K562 (cell line): ENCODE measurements at regions not wholly inside any gene's neighbourhood (a gene's known extent, or its start where the extent isn't known, plus 50 kb on each side); places are given as distances from the start of the nearest gene placed in this dataset.

Experiments
- ATAC-seq: fragments of 200-7000 bp; cut with Tn5 transposase; 3 replicates; pipeline ENCODE4 v1.9.1; 2020; ENCODE audit warnings: moderate library complexity
- BruUV-seq: library from RNA; stranded (reverse); fragments of 400-500 nt; replicated peaks from 2 replicates; lab custom pipeline; 2021; lab: Mats Ljungman, UMichigan
- CTCF ChIA-PET: fragments of 300-600 bp; formaldehyde crosslinking; extraction: SDS; loops from one replicate; lab custom pipeline; 2021; ENCODE audit warnings: low intra/inter-chr PET ratio; lab: Yijun Ruan, JAX
- POLR2A ChIA-PET: fragments of 300-600, 350-650 bp; sonication (Branson Sonifier 250); formaldehyde crosslinking; extraction: SDS; loops from one replicate; lab custom pipeline; 2021; ENCODE audit warnings: antibody characterized with exemption, inconsistent platforms; lab: Yijun Ruan, JAX
- DNase-seq, 4 experiments: peaks; one replicate each; pipeline versions ENCODE4 v3.0.0 to v3.0.0-alpha.2; 2011 to 2018; ENCODE audit warnings: low spot score in 3 of 4, mixed read lengths in 3 of 4; ENCODE audit errors: extremely low read depth in 1 of 4
- FAIRE-seq: peaks from 2 replicates; lab custom pipeline; 2011; peaks lifted over from hg19 to GRCh38; lab: Jason Lieb, UNC
- H2AFZ ChIP-seq: 2 replicates; pipeline ENCODE4 v1.6.0; 2011; ENCODE audit warnings: low read depth, low read length, control low read depth, inconsistent platforms
- H3K27ac ChIP-seq: fragments of 200-600 bp; 3 replicates; pipeline ENCODE4 v1.8.0; 2011; ENCODE audit warnings: low read depth, mild to moderate bottlenecking, control low read depth, inconsistent platforms, low read length, moderate library complexity, mixed read lengths; ENCODE audit errors: extremely low read depth
- H3K27me3 ChIP-seq, 2 experiments: fragments of 300-600 bp in 1 of 2; 2 replicates in 1 of 2; 3 replicates in 1 of 2; pipeline versions ENCODE4 v1.6.0 to v1.8.0; 2011; ENCODE audit warnings: inconsistent platforms in 2 of 2, low read length in 2 of 2, mild to moderate bottlenecking in 1 of 2, mixed read lengths in 1 of 2, moderate library complexity in 1 of 2; ENCODE audit not compliant: control insufficient read depth in 2 of 2, insufficient read depth in 2 of 2
- H3K36me3 ChIP-seq: fragments of 300-600 bp; 3 replicates; pipeline ENCODE4 v1.8.0; 2011; ENCODE audit warnings: mild to moderate bottlenecking, low read length, inconsistent platforms; ENCODE audit not compliant: control insufficient read depth, insufficient read depth
- H3K4me1 ChIP-seq, 2 experiments: fragments of 200-600 bp in 1 of 2; replicated peaks in 1 of 2; 2 replicates in 1 of 2; 3 replicates in 1 of 2; pipeline versions ENCODE4 v1.5.1 to v1.8.0; 2011; ENCODE audit warnings: inconsistent platforms in 2 of 2, low read length in 2 of 2, mild to moderate bottlenecking in 1 of 2, mixed read lengths in 1 of 2, moderate library complexity in 1 of 2; ENCODE audit not compliant: control insufficient read depth in 2 of 2, insufficient read depth in 2 of 2
- H3K4me2 ChIP-seq: 2 replicates; pipeline ENCODE4 v1.6.1; 2011; ENCODE audit warnings: low read length, control low read depth, inconsistent platforms, mixed read lengths; ENCODE audit not compliant: insufficient read depth
- H3K4me3 ChIP-seq: fragments of 200-600 bp; sonication (generic), shearing (Covaris generic); 2 replicates; pipeline ENCODE4 v1.5.1; 2016; ENCODE audit warnings: control low read depth, inconsistent platforms
- H3K79me2 ChIP-seq: fragments of 200-600 bp; 3 replicates; pipeline ENCODE4 v1.8.0; 2011; ENCODE audit warnings: low read length, inconsistent platforms; ENCODE audit not compliant: control insufficient read depth, insufficient read depth
- H3K9ac ChIP-seq, 2 experiments: 2 replicates each; pipeline versions ENCODE4 v1.6.0 to v1.6.1; 2011; ENCODE audit warnings: low read depth in 2 of 2, low read length in 2 of 2, control low read depth in 1 of 2, inconsistent platforms in 1 of 2, mild to moderate bottlenecking in 1 of 2, mixed read lengths in 1 of 2; ENCODE audit not compliant: insufficient read depth in 1 of 2
- H3K9me1 ChIP-seq: one replicate; pipeline ENCODE4 v1.6.0; 2011; ENCODE audit warnings: inconsistent platforms, mild to moderate bottlenecking, low read length, moderate library complexity; ENCODE audit not compliant: control insufficient read depth, insufficient read depth
- H3K9me3 ChIP-seq: replicated peaks from 2 replicates; pipeline ENCODE4 v1.5.1; 2011; ENCODE audit warnings: low read depth, low read length, inconsistent platforms; ENCODE audit not compliant: control insufficient read depth, insufficient read depth
- H4K20me1 ChIP-seq: replicated peaks from 2 replicates; pipeline ENCODE4 v1.6.1; 2011; ENCODE audit warnings: low read length, inconsistent platforms, mixed read lengths; ENCODE audit not compliant: control insufficient read depth, insufficient read depth
- MAFG ChIP-seq: fragments of 450-650 bp; conservative IDR thresholded peaks from 2 replicates; pipeline ENCODE4 v1.6.1; 2016; ENCODE audit warnings: missing genetic modification characterization, missing compliant biosample characterization
- MAZ ChIP-seq, 2 experiments: fragments of 450-650 bp in 1 of 2; sonication (generic) in 1 of 2; formaldehyde crosslinking; IDR thresholded peaks in 1 of 2; conservative IDR thresholded peaks in 1 of 2; 2 replicates each; pipeline versions ENCODE4 v1.4.0 to v1.5.0; 2020; ENCODE audit warnings: mild to moderate bottlenecking in 1 of 2, missing genetic modification reagents in 1 of 2
- NFE2 ChIP-seq: IDR thresholded peaks from 2 replicates; pipeline ENCODE4 v1.6.1; 2014; ENCODE audit warnings: antibody characterized with exemption, low read depth
- WGBS: fragments of 100-300 bp; shearing (Covaris generic); methylation state at CpG from one replicate; pipeline ENCODE4 v1.1.6; 2016; ENCODE audit warnings: low coverage, mixed read lengths; ENCODE audit not compliant: insufficient coverage; ENCODE audit errors: missing lambda C conversion rate; 5-methylcytosine and 5-hydroxymethylcytosine counted together
- in situ Hi-C: fragments of 300-500 bp; cut with MboI; formaldehyde crosslinking; loops from 4 replicates; pipeline ENCODE4 v1.15.0; 2018; ENCODE audit warnings: inconsistent platforms, mixed read lengths
- intact Hi-C: fragments of 100-400 bp; cut with micrococcal nuclease; formaldehyde crosslinking; loops from 2 replicates; pipeline ENCODE4 v1.14.2; 2022
- TF ChIP-seq, protein P1 (sequence below): fragments of 450-650 bp; IDR thresholded peaks from 2 replicates; pipeline ENCODE4 v1.6.1; 2014; ENCODE audit warnings: low read depth, mild to moderate bottlenecking, moderate library complexity, borderline replicate concordance

- BruUV-seq: no TSS peak
- no peaks in the 10 kb centered on the region for H3K9me3 ChIP-seq
- no peak for TF ChIP-seq MAZ (CRISPR knock-in tag; conservative IDR thresholded peaks at IDR 0.05 in 1 of 2, IDR thresholded peaks at IDR 0.05 in 1 of 2)
- 0 out of 2 replicates have a peak, but pooled peaks have one; percentile 39 for TF ChIP-seq NFE2
- 0 out of 2 replicates have a peak, but pooled peaks have one; percentile 30 for TF ChIP-seq MAFG (tag)
- TF ChIP-seq, protein P1, sequence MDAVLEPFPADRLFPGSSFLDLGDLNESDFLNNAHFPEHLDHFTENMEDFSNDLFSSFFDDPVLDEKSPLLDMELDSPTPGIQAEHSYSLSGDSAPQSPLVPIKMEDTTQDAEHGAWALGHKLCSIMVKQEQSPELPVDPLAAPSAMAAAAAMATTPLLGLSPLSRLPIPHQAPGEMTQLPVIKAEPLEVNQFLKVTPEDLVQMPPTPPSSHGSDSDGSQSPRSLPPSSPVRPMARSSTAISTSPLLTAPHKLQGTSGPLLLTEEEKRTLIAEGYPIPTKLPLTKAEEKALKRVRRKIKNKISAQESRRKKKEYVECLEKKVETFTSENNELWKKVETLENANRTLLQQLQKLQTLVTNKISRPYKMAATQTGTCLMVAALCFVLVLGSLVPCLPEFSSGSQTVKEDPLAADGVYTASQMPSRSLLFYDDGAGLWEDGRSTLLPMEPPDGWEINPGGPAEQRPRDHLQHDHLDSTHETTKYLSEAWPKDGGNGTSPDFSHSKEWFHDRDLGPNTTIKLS: no peak
- TF ChIP-seq, all 486 proteins: peak for 2
- Histone ChIP-seq H3K4me3 (no peak overlapping the region), H3K36me3 (no peaks in the 10 kb centered on the region), H3K27ac (no peak overlapping the region), H3K4me1 (no peaks in the 10 kb centered on the region), H4K20me1 (no peaks in the 10 kb centered on the region; the same call in 1 of the 2 replicates), H3K27me3 (peaks cover 3 to 42% of the 10 kb centered on the region in 2 experiments; a peak in 4 of 5 replicates), H2AFZ (no peak overlapping the region), H3K4me2 (no peak overlapping the region), H3K79me2 (no peaks in the 10 kb centered on the region), H3K9ac (no peak overlapping the region), H3K9me1 (no peaks in the 10 kb centered on the region)
- ATAC-seq (no peak), DNase-seq (no peak), FAIRE-seq (no peak)
- ChIA-PET POLR2A (interaction anchor here (0.7 kb wide), 1 partner anchor 41 kb away, joined by 3 read pairs; no protein-coding TSS in a partner anchor), CTCF (no interaction called here)
- intact Hi-C loops: no loop called here
- 0% methylated on average over 1 of the region's 1 CpG for WGBS
- in situ Hi-C loops: no loop called here
Observed at GRCh38 chr13:27854606-27855005, 62.3 kb downstream of the GSX1 start.
